Left forelimb (tissue), 1 donor: ENCODE measurements at regions not wholly inside any gene's neighbourhood (a gene's known extent, or its start where the extent isn't known, plus 50 kb on each side); places are given as distances from the start of the nearest gene placed in this dataset.

Experiments used
- DNase-seq: peaks from one replicate; pipeline ENCODE4 v3.0.0-alpha.2; 2018; ENCODE audit warnings: low spot score

- no peak for DNase-seq
Measured at GRCh38 chr17:68184816-68185436, 62.9 kb upstream of the AMZ2 start.

- no peak for DNase-seq
Measured at GRCh38 chr17:68185820-68186219, 62.0 kb upstream of the AMZ2 start.

- DNase-seq = no peak
Measured at GRCh38 chr17:68190495-68190894, 57.3 kb upstream of the AMZ2 start.

- no peak for DNase-seq
Measured at GRCh38 chr17:68195667-68196393, 52.0 kb upstream of the AMZ2 start.

GRCh38 chr17:68196394-68197090, 51.3 kb upstream of the AMZ2 start:
- DNase-seq = no peak

- no peak for DNase-seq
Measured at GRCh38 chr17:68197091-68197996, 50.5 kb upstream of the AMZ2 start.

GRCh38 chr17:68197997-68198930, 49.6 kb upstream of the AMZ2 start:
- DNase-seq = no peak
